ENCODE measurements at regions not wholly inside any gene's neighbourhood (a gene's known extent, or its start where the extent isn't known, plus 50 kb on each side); places are given as distances from the start of the nearest gene placed in this dataset.

GRCh38 chr10:117677239-117677638 lies 134.7 kb downstream of the EMX2 start:
- H3K4me1 ChIP-seq (ENCODE audit: control insufficient read depth in 1 of 2, insufficient read depth in 2 of 2, low read depth in 1 of 2, low read length in 1 of 2) = no peaks in the 10 kb centered on the region
- H3K27ac ChIP-seq (ENCODE audit: low read depth in 2 of 2, low read length in 1 of 2) = no peak overlapping the region
- TF ChIP-seq USF2 (IDR thresholded peaks at IDR 0.05; ENCODE audit: borderline replicate concordance, low read depth, low read length) = no peak
- 48% methylated on average over 7 of the region's 7 CpGs for WGBS (ENCODE audit: low lambda C conversion rate)
- no peaks in the 10 kb centered on the region for H3K27me3 ChIP-seq (ENCODE audit: insufficient read depth)
- H2AFZ ChIP-seq (ENCODE audit: low read depth) = no peak overlapping the region
- H3F3A ChIP-seq (replicated peaks; ENCODE audit: insufficient read depth) = no peaks in the 10 kb centered on the region
- H3K79me2 ChIP-seq (ENCODE audit: insufficient read depth) = no peaks in the 10 kb centered on the region
- no peak overlapping the region for H3K9ac ChIP-seq
- H3K36me3 ChIP-seq (replicated peaks in 1 of 2; ENCODE audit: control insufficient read depth in 1 of 2, insufficient read depth in 2 of 2, low read length in 1 of 2) = no peaks in the 10 kb centered on the region
- CTCF ChIA-PET = interaction anchor here (0.6 kb wide), 1 partner anchor 583 kb away, joined by 3 read pairs; no protein-coding TSS in a partner anchor
- no peak overlapping the region for H3K4me2 ChIP-seq
- H3K4me3 ChIP-seq (ENCODE audit: low read depth in 2 of 2, low read length in 1 of 2) = no peak overlapping the region
- no peaks in the 10 kb centered on the region for H3K9me3 ChIP-seq
- H4K20me1 ChIP-seq (ENCODE audit: insufficient read depth) = no peaks in the 10 kb centered on the region
- no peaks in the 10 kb centered on the region for H3K9me2 ChIP-seq
- DNase-seq = no peak
- POLR2A ChIA-PET = no interaction called here

GRCh38 chr10:117677890-117678500 lies 135.4 kb downstream of the EMX2 start:
- H2AFZ ChIP-seq (ENCODE audit: low read depth) = no peak overlapping the region
- DNase-seq = no peak
- no peaks in the 10 kb centered on the region for H3K9me2 ChIP-seq
- no peak overlapping the region for H3K4me3 ChIP-seq (ENCODE audit: low read depth in 2 of 2, low read length in 1 of 2)
- CTCF ChIA-PET = no interaction called here
- no peaks in the 10 kb centered on the region for H4K20me1 ChIP-seq (ENCODE audit: insufficient read depth)
- no peaks in the 10 kb centered on the region for H3F3A ChIP-seq (replicated peaks; ENCODE audit: insufficient read depth)
- 56% methylated on average over 6 of the region's 6 CpGs for WGBS (ENCODE audit: low lambda C conversion rate)
- H3K27me3 ChIP-seq (ENCODE audit: insufficient read depth) = no peaks in the 10 kb centered on the region
- H3K36me3 ChIP-seq (replicated peaks in 1 of 2; ENCODE audit: control insufficient read depth in 1 of 2, insufficient read depth in 2 of 2, low read length in 1 of 2) = no peaks in the 10 kb centered on the region
- no peak overlapping the region for H3K27ac ChIP-seq (ENCODE audit: low read depth in 2 of 2, low read length in 1 of 2)
- no peaks in the 10 kb centered on the region for H3K79me2 ChIP-seq (ENCODE audit: insufficient read depth)
- TF ChIP-seq NRF1 (IDR thresholded peaks at IDR 0.05; ENCODE audit: low read depth, low read length) (no peak), FOSL2 (IDR thresholded peaks at IDR 0.05; ENCODE audit: borderline replicate concordance, low read depth) (no peak), SIN3A (IDR thresholded peaks at IDR 0.05; ENCODE audit: borderline replicate concordance, low read depth, low read length) (no peak), MEF2A (IDR thresholded peaks at IDR 0.05; ENCODE audit: borderline replicate concordance, low read depth) (no peak), JUND (IDR thresholded peaks at IDR 0.05) (no peak), RXRA (IDR thresholded peaks at IDR 0.05; ENCODE audit: borderline replicate concordance, low read depth) (no peak), REST (IDR thresholded peaks at IDR 0.05; ENCODE audit: low read depth, low read length) (no peak), TCF12 (IDR thresholded peaks at IDR 0.05) (no peak)
- no peaks in the 10 kb centered on the region for H3K9me3 ChIP-seq
- no peak overlapping the region for H3K9ac ChIP-seq
- POLR2A ChIA-PET = no interaction called here
- H3K4me1 ChIP-seq (ENCODE audit: control insufficient read depth in 1 of 2, insufficient read depth in 2 of 2, low read depth in 1 of 2, low read length in 1 of 2) = no peaks in the 10 kb centered on the region
- H3K4me2 ChIP-seq = no peak overlapping the region

Measured in SK-N-SH (cell line).